Ramos (cell line): ENCODE measurements at regions not wholly inside any gene's neighbourhood (a gene's known extent, or its start where the extent isn't known, plus 50 kb on each side); places are given as distances from the start of the nearest gene placed in this dataset.

ENCODE experiments used
- in situ Hi-C: fragments of 300-500 bp; cut with MboI; formaldehyde crosslinking; loops from one replicate; pipeline ENCODE4 v1.14.3; 2022; ENCODE audit warnings: low sequenced_read_pairs; ENCODE audit not compliant: unreplicated experiment

DNA sequence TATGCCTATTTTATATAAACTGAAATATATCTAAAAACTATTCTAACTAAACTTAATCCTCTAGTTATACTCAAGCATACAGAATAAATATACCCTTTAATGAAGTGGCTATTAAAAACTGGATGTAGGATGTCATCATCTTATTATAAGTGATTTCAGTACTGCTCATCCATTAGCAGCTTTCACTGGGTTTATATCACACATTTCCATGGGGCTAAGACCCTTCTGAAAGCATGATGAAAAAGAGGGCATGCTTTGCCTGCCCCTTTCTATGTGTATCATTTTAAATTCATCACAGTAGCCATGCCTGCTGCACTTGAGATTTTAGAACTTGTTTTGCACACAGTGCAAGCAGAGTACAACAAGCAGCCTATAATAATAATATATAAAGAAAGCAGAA lies 477.5 kb downstream of the SLITRK6 start:
- in situ Hi-C loops, result no loop called here

DNA sequence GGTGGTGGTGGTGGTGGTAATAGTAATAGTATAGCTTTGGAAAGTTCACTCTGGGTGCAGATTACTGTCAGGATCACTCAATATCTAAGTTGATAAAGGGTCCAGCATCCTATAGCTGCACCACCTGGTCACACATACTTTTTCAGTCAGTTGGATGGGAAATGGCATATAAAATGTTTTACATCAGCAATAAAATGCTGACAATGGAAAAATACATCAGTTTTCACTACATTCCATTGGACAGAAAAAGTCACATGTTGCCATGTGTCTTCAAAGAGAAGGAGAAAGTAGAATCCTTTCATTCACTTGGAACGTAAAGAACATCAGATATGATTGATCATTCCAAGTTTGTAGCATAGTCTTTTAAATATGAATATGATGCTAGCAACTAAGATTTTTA lies 481.4 kb downstream of the SLITRK6 start:
- in situ Hi-C loops, result no loop called here

DNA sequence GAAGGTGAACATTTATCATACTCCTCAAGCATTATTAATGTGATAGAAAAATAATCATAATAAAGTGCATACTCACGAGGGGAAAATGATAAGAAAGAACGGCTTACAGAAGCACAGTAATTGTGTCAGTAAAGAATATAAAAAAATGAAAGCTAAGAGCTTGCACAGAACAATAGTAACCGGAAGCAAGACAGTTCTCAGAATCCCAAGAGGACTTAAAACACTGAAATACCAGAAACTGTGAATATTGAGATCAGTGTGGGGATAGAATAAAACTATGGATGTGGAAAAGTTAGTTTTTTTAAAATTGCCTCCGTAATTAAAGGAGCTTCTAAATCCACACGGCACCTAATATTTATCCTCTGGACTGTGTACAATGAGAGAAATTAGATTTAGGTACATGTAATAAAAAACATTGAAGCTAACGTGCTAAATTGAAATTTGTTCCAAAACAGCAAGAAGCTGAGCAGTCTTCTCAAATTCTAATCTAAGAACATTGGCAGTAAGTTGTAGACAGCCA lies 482.7 kb downstream of the SLITRK6 start:
- in situ Hi-C loops, result no loop called here

DNA sequence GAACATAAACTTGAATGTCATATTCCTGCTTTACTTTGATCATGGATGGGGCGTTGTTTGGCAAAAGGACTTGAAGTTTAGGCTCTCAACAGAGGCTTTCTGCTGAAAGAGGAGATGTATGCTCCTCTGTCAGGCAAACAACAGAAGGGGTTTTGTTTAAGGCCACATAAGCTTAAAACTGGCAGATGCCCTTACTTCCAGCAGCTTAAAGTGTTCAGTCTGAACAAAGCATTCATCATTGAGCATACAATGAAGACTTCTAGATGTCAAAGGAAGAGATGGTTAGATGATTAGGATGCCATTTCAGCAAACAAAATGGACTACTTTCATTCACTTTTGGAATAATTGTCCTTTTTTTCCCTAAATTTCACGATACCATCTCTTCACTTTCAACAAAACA lies 484.5 kb downstream of the SLITRK6 start:
- in situ Hi-C loops, result no loop called here

DNA sequence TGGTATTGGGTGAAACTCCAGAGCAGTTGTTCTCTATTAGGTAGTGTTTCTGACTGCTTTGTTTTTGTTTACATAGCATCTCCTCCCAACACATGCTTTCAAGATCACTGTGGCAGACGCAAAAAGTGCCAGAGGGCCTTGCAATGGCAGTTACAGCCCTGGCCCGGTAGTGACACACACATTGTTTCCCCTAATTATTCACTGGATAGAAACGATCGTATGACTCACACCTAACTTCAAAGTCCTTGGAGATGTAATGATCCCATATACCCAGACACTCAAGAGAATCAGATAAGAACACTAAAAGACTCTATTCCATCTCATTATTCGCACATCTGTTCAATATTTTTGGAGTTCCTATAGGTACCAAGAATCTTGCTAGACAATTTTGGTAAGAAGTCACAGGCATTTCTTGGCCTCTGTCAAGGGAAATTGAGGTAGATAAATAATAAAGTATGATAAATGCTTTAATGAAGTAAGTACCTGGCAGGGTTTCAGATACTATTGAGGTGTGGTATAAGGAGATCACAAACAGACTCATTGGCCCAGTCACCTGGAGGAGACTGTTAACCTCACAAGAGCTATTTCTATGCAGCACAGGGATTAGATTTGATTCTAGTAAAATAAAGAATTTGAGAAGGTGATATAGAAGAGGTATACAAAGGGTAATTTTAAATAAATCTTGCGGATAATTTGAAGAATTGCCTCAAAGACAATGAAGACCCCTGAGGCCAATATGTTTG lies 485.3 kb downstream of the SLITRK6 start:
- in situ Hi-C loops, result no loop called here

DNA sequence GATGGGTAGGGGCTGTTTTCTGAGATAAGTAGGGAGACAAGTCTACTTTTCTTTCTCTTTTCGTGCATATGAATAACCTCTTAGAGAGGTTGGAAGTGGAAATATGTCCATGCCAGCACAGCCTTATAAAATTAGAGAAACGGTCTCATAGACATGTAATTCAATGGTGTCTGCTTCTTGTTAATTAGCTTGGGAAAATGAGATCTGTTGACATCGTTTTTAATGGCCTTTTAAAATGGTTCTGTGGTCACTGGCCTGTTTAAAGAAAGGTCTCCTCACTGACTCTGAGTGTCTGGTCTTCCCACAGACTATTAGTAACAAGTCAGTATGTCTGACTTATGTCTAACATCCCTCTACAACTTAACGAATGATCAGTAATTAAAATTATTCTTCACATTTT lies 487.1 kb downstream of the SLITRK6 start:
- in situ Hi-C loops, result no loop called here

DNA sequence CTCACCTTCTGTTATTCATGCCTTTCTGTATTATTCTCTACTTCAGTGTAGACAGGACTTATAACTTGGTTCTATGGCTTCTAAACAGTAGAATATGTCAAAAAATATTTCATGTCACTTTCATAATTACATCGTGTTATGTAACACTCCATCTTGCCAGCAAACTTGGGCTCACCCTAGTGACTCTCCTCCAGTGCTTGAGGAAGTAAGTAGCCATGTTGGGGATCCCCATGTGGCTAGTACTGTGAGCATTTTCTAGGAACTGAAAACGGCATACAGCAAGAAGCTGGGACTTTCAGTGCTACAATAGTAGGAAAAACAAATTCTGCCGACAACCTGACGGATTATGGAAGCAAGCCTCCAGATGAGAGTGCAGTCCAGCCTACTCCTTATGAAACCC lies 495.6 kb downstream of the SLITRK6 start:
- in situ Hi-C loops, result no loop called here

DNA sequence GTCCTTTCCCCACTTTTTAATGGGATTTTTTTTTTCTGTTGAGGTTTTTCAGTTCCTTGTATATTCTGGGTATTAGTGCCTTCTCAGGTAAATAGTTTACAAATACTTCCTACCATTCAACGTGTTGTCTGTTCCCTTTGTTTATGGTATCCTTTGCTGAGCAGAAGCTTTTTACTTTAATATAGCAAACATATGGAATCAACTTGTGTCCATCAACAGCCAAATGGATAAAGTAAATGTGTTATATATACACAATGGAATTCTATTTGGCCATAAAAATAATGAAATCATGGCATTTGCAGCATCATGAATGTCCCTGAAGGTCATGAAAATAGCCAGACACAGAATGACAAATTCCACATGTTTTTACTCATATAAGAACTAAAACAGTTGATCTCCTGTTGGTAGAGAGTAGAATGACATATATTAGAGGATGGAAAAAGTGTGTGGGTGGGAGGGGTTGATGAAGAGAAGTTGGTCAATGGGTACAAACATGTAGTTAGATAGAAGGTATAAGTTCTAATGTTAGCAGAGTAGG lies 500.8 kb downstream of the SLITRK6 start:
- in situ Hi-C loops, result no loop called here

DNA sequence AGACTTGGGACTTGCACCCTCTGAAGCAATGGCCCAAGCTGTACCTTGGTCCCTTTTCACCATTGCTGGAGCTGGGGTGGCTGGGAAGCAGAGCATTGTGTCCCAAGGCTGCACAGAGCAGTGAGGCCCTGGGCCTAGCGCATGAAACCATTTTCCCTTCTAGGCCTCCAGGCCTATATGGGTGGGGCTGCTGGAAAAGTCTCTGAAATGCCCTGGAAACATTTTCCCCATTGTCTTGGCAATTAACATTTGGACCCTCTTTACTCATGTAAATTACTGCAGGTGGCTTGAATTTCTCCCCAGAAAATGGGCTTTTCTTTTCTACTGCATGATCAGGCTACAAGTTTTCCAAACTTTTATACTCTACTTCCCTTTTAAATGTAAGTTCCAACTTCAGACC lies 510.5 kb downstream of the SLITRK6 start:
- in situ Hi-C loops, result no loop called here

DNA sequence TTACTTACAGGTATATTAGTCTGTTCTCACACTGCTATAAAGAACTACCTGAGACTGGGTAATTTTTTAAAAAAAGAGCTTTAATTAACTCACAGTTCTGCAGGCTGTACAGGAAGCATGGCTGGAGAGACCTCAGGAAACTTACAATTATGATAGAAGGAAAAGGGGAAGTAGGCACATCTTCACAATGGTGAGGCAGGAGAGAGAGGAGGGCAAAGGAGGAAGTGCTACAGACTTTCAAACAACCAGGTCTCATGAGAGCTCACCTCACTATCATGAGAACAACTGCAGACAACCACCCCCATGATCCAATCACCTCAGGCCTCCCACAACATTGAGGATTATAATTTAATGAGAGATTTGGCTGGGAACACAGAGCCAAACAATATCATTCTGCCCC lies 511.7 kb downstream of the SLITRK6 start:
- in situ Hi-C loops, result no loop called here

DNA sequence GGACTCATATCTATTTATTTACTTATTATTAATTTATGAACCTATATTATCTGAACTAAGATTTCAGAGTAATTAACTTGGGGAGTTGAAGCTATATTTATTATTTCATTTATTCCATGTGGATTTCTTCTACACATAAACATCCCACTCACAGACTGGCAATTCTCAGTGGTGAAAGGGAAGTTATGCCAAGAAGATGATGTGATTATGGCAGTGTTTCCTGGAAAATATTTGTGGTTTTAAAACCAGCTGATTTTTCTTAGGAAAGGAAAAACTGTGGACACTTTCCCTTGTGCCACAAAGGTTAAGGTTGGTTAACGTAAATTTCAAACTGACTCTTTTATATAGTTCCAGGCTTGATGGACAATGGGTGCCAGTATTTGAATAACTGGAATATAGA lies 513.1 kb downstream of the SLITRK6 start:
- in situ Hi-C loops, result no loop called here

DNA sequence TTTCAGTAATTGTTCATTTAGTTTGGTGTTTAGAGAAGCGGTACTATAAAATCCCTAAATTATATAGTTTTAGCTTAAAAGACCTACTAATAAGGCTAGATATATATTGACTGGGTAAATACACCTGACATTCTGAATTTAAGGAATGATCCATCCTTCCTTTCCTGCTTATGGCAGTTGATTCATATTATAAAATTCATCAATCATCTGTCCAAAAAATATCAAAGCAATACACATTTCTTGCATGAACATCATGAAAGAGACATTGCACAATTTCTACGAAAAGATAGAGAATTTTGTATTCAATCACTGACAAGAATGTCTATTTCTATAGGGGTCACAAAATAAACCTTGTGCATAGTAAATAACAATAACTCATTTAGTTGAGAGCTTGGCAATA lies 514.9 kb downstream of the SLITRK6 start:
- in situ Hi-C loops, result no loop called here

DNA sequence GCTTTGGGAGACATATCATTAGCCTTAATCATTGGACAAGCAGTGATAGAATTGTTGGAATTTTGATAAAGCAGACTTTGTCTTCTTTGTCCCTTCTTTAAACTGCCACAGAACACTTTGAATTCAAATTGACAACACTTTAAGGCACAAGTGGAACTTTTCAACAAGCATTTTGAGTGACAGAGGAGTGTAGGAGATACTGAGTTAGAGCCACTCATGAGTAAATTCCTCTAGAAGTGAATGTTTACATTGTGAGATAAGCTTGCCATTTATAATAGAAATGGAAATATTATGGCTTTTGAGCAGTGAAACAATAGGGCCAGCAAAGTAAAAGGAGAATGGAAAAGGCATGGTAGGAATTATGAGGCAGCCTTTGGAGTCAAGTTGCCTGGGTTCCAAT lies 515.8 kb downstream of the SLITRK6 start:
- in situ Hi-C loops, result no loop called here

DNA sequence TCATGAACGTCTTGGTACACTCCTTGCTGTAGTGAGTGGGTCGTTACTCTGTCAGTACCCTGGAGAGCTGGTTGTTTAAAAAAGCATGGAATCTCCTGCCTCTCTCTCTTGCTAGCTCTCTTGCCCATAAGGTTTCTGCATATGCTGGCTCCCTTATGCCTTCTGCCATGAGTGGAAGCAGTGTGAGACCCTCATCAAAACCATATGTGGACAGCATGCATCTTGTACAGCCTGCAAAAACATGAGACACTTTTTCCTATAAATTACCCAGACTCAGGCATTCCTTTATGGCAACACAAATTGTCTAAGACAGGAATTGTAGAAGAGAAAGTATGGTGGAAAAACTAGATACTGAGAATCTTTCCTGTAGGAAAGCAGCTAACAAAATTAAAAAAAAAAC lies 516.3 kb downstream of the SLITRK6 start:
- in situ Hi-C loops, result no loop called here

DNA sequence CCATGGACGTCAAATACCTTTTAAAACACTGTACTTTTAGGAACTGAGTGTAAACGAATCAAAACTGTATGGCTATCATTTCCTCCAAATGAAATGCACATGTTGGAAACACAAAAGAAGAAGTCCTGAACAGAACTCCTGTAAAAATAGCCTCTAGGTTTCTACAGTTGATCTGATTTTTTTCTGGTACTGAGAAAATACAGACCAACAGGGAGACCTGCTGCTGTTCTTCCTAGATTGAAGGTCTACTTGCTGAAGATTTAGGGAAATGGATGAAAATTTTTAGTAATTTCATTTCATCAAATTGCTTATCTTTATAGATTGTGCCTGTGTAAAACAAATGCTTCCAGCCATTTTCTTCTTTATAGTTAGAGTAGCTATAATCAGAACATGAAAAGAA lies 520.4 kb downstream of the SLITRK6 start:
- in situ Hi-C loops, result no loop called here

DNA sequence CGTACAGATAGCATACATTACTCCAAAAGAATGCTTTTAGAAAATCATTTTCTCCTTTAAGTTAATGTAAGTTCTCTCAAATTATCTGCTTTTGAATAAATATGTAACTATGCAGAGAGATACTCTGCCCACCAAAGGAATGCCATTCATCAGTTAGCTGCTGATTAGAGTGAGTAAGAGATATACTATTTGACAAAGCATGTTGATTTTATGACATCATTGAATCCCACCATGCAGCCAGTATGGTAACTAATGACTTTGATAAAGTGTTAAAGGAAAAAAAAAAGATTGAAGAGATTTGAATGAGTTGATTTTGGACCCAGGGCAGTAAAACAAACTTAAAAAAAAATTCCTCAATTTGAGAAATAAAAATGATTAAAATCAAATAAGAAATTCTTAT lies 521.5 kb downstream of the SLITRK6 start:
- in situ Hi-C loops, result no loop called here

DNA sequence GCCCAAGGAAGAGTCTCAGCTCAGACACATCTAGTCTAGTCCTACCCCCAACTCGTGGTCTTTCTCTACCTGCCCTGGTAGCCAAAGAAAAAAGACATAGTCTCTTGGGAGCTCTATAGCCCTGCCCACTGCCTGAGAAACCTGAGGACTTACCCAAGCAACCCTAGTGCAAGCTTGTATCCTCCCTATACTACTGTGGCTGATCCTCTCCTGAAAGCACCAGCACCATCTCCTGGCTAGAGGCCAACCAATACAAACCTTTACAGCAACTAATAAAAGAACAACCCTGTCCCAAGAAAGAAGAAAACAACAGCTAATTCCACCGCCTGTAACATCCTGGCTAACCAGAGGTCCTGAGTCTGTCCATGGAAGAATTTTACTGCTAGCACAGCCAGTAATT lies 532.4 kb downstream of the SLITRK6 start:
- in situ Hi-C loops, result no loop called here

DNA sequence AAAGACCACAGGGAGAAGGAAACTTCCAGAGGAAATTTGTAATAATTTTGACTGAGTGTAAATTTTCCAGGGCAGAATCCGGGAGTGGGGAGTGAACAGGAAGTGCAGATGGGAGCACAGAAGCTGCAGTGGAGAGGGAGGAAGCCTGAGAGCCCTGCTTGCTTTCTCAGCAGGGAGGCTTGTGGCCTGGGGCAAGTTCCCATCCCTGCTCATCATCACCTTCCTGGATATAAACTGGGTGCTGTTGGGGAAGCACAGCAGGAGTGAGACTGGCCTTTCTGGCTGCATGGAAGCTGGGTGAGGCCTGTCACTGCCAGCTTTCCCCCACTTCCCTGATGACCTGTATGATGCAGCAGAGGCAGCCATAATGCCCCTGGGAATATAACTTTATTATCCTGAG lies 532.9 kb downstream of the SLITRK6 start:
- in situ Hi-C loops, result no loop called here

DNA sequence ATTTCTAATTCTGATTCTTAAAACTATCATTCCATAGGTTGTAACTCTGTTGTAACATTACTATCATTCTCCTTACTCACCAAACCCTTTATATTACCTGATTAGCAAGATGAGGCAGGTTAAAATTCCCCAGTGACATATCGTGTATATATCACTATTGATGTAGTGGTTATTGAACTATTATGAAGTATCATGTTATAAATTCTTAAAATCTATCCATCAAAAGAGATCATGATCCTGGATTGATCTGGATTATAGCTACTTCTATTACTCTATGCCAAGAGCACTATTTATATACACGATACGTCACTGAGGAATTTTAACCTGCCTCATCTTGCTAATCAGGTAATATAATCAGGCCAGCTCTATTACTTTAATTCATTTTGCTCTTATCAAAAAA lies 533.9 kb downstream of the SLITRK6 start:
- in situ Hi-C loops, result no loop called here

DNA sequence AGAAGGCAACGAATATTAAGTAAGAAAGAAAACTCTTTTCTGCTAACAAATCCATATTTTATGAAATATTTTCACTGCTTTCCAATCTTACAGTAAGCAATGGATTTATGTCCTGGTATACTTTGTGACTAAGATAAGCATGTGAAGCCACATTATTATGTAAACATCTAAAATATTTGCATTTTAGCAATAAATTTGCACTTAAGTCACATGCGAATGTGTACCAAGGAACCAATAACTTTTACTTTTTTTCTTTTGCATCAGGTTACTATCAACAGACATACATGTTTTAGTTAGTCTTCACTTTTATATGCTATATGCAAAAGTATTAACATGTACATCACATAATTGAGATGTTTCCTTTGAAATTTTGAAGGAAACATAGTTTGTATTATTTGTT lies 536.7 kb downstream of the SLITRK6 start:
- in situ Hi-C loops, result no loop called here

DNA sequence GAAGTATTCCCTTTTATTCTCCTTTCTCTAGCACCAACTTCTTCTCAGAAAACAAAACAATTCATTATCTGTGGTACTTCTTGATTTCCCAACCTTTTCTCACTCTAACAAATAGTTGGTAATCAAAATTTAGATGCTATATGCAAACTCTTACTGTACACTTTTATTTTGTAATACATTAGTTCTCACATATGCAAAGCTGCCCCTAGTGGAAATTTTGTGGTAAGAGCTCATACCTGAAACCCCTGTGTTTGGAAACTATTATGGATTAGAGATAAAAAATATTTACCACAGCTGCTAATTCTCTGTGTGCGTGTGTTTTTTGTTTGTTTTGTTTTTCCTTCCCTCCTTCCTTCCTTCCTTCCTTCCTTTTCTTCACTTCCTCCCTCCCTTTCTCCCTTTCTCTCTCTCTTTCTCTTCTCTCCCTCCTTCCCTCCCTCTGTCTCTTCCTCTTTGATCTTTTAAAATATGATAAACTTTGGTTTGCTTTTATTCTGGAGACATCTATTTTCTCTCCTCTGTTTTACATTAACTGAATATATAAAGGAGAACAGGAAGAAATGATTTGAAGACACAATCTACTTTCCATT lies 537.4 kb downstream of the SLITRK6 start:
- in situ Hi-C loops, result no loop called here

DNA sequence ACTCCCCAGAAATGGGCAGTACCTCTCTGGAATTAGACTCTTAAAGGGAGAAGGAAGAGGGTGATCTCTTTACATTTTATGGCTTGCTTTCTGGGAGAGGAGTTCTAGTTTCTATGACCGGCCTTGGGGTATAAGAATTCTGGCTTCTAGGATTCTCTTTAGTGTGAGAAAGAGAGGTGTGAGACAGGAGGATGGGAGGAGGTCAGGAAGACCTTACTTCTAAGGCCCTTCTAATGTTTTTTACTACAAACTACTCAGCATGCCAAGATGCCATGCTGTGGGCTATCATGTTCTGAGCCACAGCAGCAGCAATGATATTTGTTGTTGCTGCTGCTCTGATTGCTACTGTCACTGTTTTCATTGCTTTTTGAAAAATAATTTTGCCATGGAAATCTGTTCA lies 538.3 kb downstream of the SLITRK6 start:
- in situ Hi-C loops, result no loop called here
